ENCODE measurements at regions not wholly inside any gene's neighbourhood (a gene's known extent, or its start where the extent isn't known, plus 50 kb on each side); places are given as distances from the start of the nearest gene placed in this dataset.

DNA sequence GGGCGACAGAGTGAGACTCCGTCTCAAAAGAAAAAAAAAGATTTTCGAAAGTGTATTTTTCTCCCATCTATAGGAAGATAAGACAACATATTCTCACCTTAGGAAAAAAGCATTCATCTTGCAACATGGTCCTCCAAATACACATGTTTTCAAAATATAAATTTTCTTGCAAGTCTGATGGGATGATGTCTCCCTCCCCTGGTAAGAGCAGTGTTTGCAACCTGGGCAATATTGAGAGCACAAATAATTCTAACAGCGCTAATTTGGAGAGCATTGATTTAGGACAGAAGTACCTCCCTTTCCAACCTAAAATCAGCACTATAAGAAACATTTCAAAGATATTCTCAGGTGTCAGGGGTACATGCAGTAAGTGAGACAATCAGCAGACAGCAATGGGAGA is 61.0 kb upstream of the SHISA2 start:
- H3K36me3 Mint-ChIP-seq (ENCODE audit: low read depth): no peaks in the 10 kb centered on the region
- no peaks in the 10 kb centered on the region for H3K27me3 Mint-ChIP-seq (ENCODE audit: low read depth)
- no peak for DNase-seq (ENCODE audit: low read depth, low spot score)
- H3K4me3 Mint-ChIP-seq: no peak overlapping the region
- H3K9me3 Mint-ChIP-seq: no peaks in the 10 kb centered on the region
- TF ChIP-seq, protein P1, sequence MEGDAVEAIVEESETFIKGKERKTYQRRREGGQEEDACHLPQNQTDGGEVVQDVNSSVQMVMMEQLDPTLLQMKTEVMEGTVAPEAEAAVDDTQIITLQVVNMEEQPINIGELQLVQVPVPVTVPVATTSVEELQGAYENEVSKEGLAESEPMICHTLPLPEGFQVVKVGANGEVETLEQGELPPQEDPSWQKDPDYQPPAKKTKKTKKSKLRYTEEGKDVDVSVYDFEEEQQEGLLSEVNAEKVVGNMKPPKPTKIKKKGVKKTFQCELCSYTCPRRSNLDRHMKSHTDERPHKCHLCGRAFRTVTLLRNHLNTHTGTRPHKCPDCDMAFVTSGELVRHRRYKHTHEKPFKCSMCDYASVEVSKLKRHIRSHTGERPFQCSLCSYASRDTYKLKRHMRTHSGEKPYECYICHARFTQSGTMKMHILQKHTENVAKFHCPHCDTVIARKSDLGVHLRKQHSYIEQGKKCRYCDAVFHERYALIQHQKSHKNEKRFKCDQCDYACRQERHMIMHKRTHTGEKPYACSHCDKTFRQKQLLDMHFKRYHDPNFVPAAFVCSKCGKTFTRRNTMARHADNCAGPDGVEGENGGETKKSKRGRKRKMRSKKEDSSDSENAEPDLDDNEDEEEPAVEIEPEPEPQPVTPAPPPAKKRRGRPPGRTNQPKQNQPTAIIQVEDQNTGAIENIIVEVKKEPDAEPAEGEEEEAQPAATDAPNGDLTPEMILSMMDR (conservative IDR thresholded peaks at IDR 0.05): peak; percentile 49
- H3K4me1 Mint-ChIP-seq: no peaks in the 10 kb centered on the region
- H3K27ac Mint-ChIP-seq (ENCODE audit: unreplicated experiment): no peak overlapping the region

DNA sequence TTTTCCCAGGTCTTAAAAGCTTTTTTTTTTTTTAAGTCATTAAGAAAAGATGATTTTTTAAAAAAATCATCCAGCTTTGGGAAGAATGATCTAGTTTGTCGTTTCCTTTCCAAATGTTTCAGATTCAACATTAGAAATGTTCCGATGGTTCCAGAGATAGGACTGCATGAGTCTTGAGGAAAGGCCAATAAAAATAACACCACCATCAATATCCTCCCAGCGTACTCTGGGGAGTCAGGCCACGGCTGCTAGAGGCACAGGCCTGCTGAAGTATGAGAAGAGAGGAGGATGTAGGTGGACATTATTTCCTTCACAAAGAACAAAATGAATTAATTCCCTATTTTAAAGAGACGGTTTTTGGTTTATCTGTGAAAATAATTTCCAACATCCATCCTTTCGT is 60.0 kb upstream of the SHISA2 start:
- Mint-ChIP-seq H3K36me3 (ENCODE audit: low read depth) (no peaks in the 10 kb centered on the region), H3K9me3 (no peaks in the 10 kb centered on the region), H3K4me1 (no peaks in the 10 kb centered on the region), H3K4me3 (no peak overlapping the region), H3K27me3 (ENCODE audit: low read depth) (no peaks in the 10 kb centered on the region), H3K27ac (ENCODE audit: unreplicated experiment) (no peak overlapping the region)
- TF ChIP-seq, protein P1 (conservative IDR thresholded peaks at IDR 0.05): no peak
- no peak for DNase-seq (ENCODE audit: low read depth, low spot score)

All from neural crest cell (in vitro differentiated cells).